WTC11 (cell line): ENCODE measurements at regions not wholly inside any gene's neighbourhood (a gene's known extent, or its start where the extent isn't known, plus 50 kb on each side); places are given as distances from the start of the nearest gene placed in this dataset.

Experiments
- ATAC-seq: fragments of 200-7000 bp; cut with Tn5 transposase; 2 replicates; pipeline ENCODE4 v1.10.0; 2021; ENCODE audit warnings: mild to moderate bottlenecking, moderate library complexity
- CTCF ChIA-PET: fragments of 300-600 bp; sonication (Branson Sonifier 250); formaldehyde crosslinking; loops from one replicate; lab custom pipeline; 2021; ENCODE audit warnings: antibody characterized with exemption; lab: Charles Lee
- POLR2A ChIA-PET: fragments of 350-600 bp; sonication (Branson Sonifier 250); formaldehyde crosslinking; loops from one replicate; lab custom pipeline; 2021; ENCODE audit warnings: antibody characterized with exemption; lab: Charles Lee
- DNase-seq: peaks from one replicate; pipeline ENCODE4 v3.0.0; 2021; ENCODE audit warnings: low spot score
- H3K27ac Mint-ChIP-seq: 2 replicates; pipeline ENCODE4 v1.8.0; 2021; ENCODE audit warnings: mixed read lengths
- H3K27me3 Mint-ChIP-seq: 2 replicates; pipeline ENCODE4 v1.8.0; 2021; ENCODE audit warnings: low read depth, mild to moderate bottlenecking, moderate library complexity, mixed read lengths
- H3K36me3 Mint-ChIP-seq: 2 replicates; pipeline ENCODE4 v1.8.0; 2021; ENCODE audit warnings: mixed read lengths
- H3K4me1 Mint-ChIP-seq: 2 replicates; pipeline ENCODE4 v1.8.0; 2022; ENCODE audit warnings: mixed read lengths
- H3K4me3 Mint-ChIP-seq: 2 replicates; pipeline ENCODE4 v1.8.0; 2021; ENCODE audit warnings: mild to moderate bottlenecking, moderate library complexity, mixed read lengths
- H3K9me3 Mint-ChIP-seq: 2 replicates; pipeline ENCODE4 v1.8.0; 2021; ENCODE audit warnings: mixed read lengths
- ARID4B ChIP-seq: sonication (generic); formaldehyde crosslinking; IDR thresholded peaks from 2 replicates; pipeline ENCODE4 v1.8.0; 2023; ENCODE audit warnings: missing genetic modification reagents, mild to moderate bottlenecking, borderline replicate concordance
- CBFB ChIP-seq: sonication (generic); formaldehyde crosslinking; IDR thresholded peaks from 2 replicates; pipeline ENCODE4 v1.8.1; 2022; ENCODE audit warnings: mild to moderate bottlenecking, low read depth, missing genetic modification reagents
- CREM ChIP-seq: sonication (generic); formaldehyde crosslinking; IDR thresholded peaks from 2 replicates; pipeline ENCODE4 v1.8.1; 2022; ENCODE audit warnings: mild to moderate bottlenecking, missing genetic modification reagents, moderate library complexity
- ELF4 ChIP-seq: sonication (generic); formaldehyde crosslinking; IDR thresholded peaks from 2 replicates; pipeline ENCODE4 v1.8.1; 2022; ENCODE audit warnings: low read depth, mild to moderate bottlenecking, moderate library complexity, missing genetic modification reagents
- GABPB1 ChIP-seq: sonication (generic); formaldehyde crosslinking; IDR thresholded peaks from 2 replicates; pipeline ENCODE4 v1.8.1; 2023; ENCODE audit warnings: mild to moderate bottlenecking, missing genetic modification reagents
- GTF2I ChIP-seq: fragments of 250-450 bp; sonication (Bioruptor Pico); conservative IDR thresholded peaks from 2 replicates; pipeline ENCODE4 v1.4.0; 2021; ENCODE audit warnings: mild to moderate bottlenecking
- HMGXB4 ChIP-seq: sonication (generic); formaldehyde crosslinking; IDR thresholded peaks from 2 replicates; pipeline ENCODE4 v1.8.1; 2023; ENCODE audit warnings: mild to moderate bottlenecking, moderate library complexity, missing genetic modification reagents
- IRF2 ChIP-seq: sonication (generic); formaldehyde crosslinking; IDR thresholded peaks from 2 replicates; pipeline ENCODE4 v1.8.0; 2022; ENCODE audit warnings: low read depth, missing genetic modification reagents, borderline replicate concordance
- NFE2L1 ChIP-seq: sonication (generic); formaldehyde crosslinking; IDR thresholded peaks from 2 replicates; pipeline ENCODE4 v1.8.1; 2023; ENCODE audit warnings: missing genetic modification reagents
- NFYB ChIP-seq: sonication (generic); formaldehyde crosslinking; conservative IDR thresholded peaks from 2 replicates; pipeline ENCODE4 v1.8.0; 2022; ENCODE audit warnings: low read depth, missing genetic modification reagents
- NR1H2 ChIP-seq: sonication (generic); formaldehyde crosslinking; IDR thresholded peaks from 2 replicates; pipeline ENCODE4 v1.9.0; 2021; ENCODE audit warnings: mild to moderate bottlenecking, moderate library complexity, missing genetic modification reagents
- NR2C2 ChIP-seq: sonication (generic); formaldehyde crosslinking; IDR thresholded peaks from 2 replicates; pipeline ENCODE4 v1.8.0; 2022; ENCODE audit warnings: mild to moderate bottlenecking, missing genetic modification reagents
- NR3C1 ChIP-seq: sonication (generic); formaldehyde crosslinking; conservative IDR thresholded peaks from 2 replicates; pipeline ENCODE4 v1.8.1; 2023; ENCODE audit warnings: low read depth, mild to moderate bottlenecking, missing genetic modification reagents
- TCF7 ChIP-seq: sonication (generic); formaldehyde crosslinking; IDR thresholded peaks from 2 replicates; pipeline ENCODE4 v1.8.0; 2022; ENCODE audit warnings: mild to moderate bottlenecking, low read depth, missing genetic modification reagents, moderate library complexity
- TEAD4 ChIP-seq: sonication (generic); formaldehyde crosslinking; IDR thresholded peaks from 2 replicates; pipeline ENCODE4 v1.8.0; 2022; ENCODE audit warnings: mild to moderate bottlenecking, missing genetic modification reagents
- ZNF219 ChIP-seq: sonication (generic); formaldehyde crosslinking; IDR thresholded peaks from 2 replicates; pipeline ENCODE4 v1.8.0; 2023; ENCODE audit warnings: missing genetic modification reagents, mild to moderate bottlenecking, borderline replicate concordance
- TF ChIP-seq, protein P1 (sequence below): sonication (generic); formaldehyde crosslinking; conservative IDR thresholded peaks from 2 replicates; pipeline ENCODE4 v1.8.1; 2022; ENCODE audit warnings: mild to moderate bottlenecking, missing genetic modification reagents
- TF ChIP-seq, protein P2 (sequence below): sonication (generic); formaldehyde crosslinking; IDR thresholded peaks from 2 replicates; pipeline ENCODE4 v1.8.0; 2022; ENCODE audit warnings: mild to moderate bottlenecking, missing genetic modification reagents
- TF ChIP-seq, protein P3 (sequence below): sonication (generic); formaldehyde crosslinking; IDR thresholded peaks from 2 replicates; pipeline ENCODE4 v1.8.1; 2023; ENCODE audit warnings: mild to moderate bottlenecking, missing genetic modification reagents
- TF ChIP-seq, protein P4 (sequence below): fragments of 250-450 bp; sonication (Bioruptor Pico); conservative IDR thresholded peaks from 2 replicates; pipeline ENCODE4 v1.9.0; 2021; ENCODE audit warnings: mild to moderate bottlenecking

DNA sequence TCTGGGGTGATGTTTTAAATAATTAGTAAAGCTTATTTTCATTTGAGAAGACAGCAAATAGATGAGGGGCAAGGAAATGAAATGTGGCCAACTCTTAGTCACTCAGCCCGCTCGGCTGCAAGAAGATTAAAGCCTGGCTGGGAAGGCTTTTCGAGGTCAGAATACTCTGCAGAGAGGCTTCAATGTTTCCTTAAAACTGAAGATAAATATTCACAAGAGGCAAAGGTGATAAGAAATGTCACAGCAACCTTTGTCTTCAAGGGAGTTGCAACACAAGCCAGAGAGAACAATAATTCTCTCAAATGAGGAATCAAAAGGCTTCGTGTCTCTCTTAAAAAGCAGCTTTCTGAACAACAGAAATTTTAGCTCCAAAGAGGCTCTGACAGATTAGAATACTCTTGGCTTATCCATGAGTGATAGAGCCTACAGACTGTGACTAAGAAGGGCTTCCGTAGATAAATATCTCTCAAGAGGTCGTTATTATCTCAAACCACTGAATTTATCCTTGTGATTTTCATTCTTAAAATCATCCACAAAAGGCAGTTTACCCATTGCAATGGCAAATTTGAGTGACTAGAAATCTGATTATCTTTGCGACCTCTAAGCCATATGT is 92.5 kb downstream of the KLF6 start (continued):
- TF ChIP-seq, protein P1, sequence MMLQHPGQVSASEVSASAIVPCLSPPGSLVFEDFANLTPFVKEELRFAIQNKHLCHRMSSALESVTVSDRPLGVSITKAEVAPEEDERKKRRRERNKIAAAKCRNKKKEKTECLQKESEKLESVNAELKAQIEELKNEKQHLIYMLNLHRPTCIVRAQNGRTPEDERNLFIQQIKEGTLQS (CRISPR knock-in tag) = no peak
- TF ChIP-seq GTF2I (CRISPR knock-in tag) = no peak

GRCh38 chr10:3691482-3691881 is 93.5 kb downstream of the KLF6 start:
- no peak overlapping the region; the same call in 1 of the 2 replicates for H3K27ac Mint-ChIP-seq
- DNase-seq = no peak
- H3K4me3 Mint-ChIP-seq = no peak overlapping the region
- TF ChIP-seq NR1H2 (CRISPR knock-in tag) (no peak), GABPB1 (CRISPR knock-in tag) (no peak), NR3C1 (CRISPR knock-in tag) (no peak), CREM (CRISPR knock-in tag) (no peak), ARID4B (no peak), IRF2 (CRISPR knock-in tag) (no peak), CBFB (CRISPR knock-in tag) (no peak), ELF4 (CRISPR knock-in tag) (no peak), NR2C2 (no peak), HMGXB4 (CRISPR knock-in tag) (no peak), GTF2I (CRISPR knock-in tag) (no peak), TCF7 (CRISPR knock-in tag) (no peak), NFE2L1 (CRISPR knock-in tag) (no peak), NFYB (no peak), TEAD4 (CRISPR knock-in tag) (no peak), ZNF219 (CRISPR knock-in tag) (no peak)
- TF ChIP-seq, protein P2, sequence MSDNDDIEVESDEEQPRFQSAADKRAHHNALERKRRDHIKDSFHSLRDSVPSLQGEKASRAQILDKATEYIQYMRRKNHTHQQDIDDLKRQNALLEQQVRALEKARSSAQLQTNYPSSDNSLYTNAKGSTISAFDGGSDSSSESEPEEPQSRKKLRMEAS (CRISPR knock-in tag) = no peak
- TF ChIP-seq, protein P3, sequence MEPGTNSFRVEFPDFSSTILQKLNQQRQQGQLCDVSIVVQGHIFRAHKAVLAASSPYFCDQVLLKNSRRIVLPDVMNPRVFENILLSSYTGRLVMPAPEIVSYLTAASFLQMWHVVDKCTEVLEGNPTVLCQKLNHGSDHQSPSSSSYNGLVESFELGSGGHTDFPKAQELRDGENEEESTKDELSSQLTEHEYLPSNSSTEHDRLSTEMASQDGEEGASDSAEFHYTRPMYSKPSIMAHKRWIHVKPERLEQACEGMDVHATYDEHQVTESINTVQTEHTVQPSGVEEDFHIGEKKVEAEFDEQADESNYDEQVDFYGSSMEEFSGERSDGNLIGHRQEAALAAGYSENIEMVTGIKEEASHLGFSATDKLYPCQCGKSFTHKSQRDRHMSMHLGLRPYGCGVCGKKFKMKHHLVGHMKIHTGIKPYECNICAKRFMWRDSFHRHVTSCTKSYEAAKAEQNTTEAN (CRISPR knock-in tag) = no peak
- TF ChIP-seq, protein P4, sequence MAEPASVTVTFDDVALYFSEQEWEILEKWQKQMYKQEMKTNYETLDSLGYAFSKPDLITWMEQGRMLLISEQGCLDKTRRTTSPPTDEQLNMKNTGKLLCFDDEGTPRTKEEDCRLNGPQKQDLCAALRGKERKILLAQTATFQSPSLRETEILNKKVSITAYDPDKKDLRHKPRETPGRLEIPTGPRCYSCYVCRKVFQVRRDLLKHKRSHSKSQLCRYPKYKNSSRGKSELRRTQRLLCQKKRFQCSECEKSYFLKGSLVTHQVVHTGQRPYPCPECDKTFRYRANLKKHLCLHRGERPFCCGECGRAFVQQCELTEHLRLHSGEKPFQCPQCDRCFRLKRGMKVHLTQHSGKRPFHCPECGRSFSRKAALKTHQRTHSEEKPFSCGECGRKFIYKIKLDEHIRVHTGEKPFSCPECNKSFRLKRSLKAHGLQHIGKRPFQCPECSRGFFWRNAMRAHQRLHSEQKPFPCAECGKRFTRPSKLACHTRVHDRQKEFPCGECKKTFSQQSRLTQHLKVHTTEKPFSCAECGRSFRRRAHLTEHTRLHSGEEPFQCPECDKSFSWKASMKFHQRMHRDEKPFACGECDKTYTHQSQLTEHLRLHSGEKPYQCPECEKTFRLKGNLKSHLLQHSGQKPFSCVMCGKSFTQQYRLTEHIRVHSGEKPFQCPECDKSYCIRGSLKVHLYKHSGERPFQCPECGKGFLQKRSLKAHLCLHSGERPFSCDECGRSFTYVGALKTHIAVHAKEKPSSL (CRISPR knock-in tag) = no peak
- H3K27me3 Mint-ChIP-seq = no peaks in the 10 kb centered on the region
- ATAC-seq = no peak
- no peaks in the 10 kb centered on the region for H3K36me3 Mint-ChIP-seq
- CTCF ChIA-PET = no interaction called here
- H3K4me1 Mint-ChIP-seq = peaks cover 16% of the 10 kb centered on the region
- H3K9me3 Mint-ChIP-seq = peaks cover 15% of the 10 kb centered on the region
- POLR2A ChIA-PET = no interaction called here
